ENCODE measurements at regions not wholly inside any gene's neighbourhood (a gene's known extent, or its start where the extent isn't known, plus 50 kb on each side); places are given as distances from the start of the nearest gene placed in this dataset.
"Not testable (repeated sequence)": the region's sequence is repeated elsewhere in the genome, so short reads cannot be mapped to it uniquely, and the experiment has no call there.

DNA sequence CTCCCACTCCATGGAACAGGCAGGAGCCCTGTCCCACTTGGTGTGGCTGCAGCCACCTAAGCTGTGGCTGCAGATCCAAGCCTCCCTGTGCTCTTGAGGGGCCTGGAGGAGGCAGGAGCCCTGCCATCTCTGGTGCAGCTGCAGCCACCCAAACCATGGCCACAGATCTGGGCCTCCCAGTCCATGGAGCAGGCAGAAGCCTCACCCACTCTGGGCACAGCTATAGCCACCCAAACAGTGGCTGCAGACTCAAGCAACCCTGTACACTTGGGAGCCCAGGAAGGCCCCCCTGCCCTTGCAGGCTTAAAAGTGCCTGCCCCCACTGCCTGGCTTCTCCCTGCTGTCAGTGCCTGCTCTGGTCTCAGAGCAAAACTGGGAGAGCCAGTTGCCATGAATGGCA, 320.3 kb downstream of the RFPL4B start:
- Mint-ChIP-seq H3K36me3 (ENCODE audit: low read depth) (no peaks in the 10 kb centered on the region), H3K27ac (no peak overlapping the region), H3K4me1 (no peaks in the 10 kb centered on the region), H3K27me3 (no peaks in the 10 kb centered on the region), H3K4me3 (no peak overlapping the region), H3K9me3 (no peaks in the 10 kb centered on the region)
- ChIA-PET POLR2A (no interaction called here), CTCF (no interaction called here)
- DNase-seq: no peak

DNA sequence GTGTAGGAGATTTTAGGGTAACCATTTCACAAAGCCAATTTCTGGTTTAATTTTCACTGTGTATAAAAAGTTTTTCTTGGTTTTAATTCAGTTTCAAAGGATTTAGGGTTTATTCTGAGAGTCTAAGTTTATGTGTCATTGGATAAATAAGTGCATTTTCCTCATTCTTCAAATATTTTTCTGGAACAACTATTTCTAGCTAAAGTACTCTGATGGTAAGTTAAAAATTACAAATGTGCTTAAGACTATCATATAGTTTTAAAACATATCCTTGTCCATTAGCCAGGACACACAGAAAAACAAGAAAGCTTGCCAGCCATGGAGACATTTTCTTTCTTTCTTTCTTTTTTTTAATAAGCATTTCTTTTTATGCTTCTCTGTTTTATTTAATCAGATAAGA, 333.0 kb downstream of the RFPL4B start:
- POLR2A ChIA-PET: no interaction called here
- CTCF ChIA-PET: interaction anchor here (1.3 kb wide), 1 partner anchor 39 kb away, joined by 3 read pairs; no protein-coding TSS in a partner anchor
- no peaks in the 10 kb centered on the region for H3K4me1 Mint-ChIP-seq
- no peaks in the 10 kb centered on the region for H3K27me3 Mint-ChIP-seq
- H3K9me3 Mint-ChIP-seq: no peaks in the 10 kb centered on the region
- H3K27ac Mint-ChIP-seq: no peak overlapping the region
- H3K4me3 Mint-ChIP-seq: no peak overlapping the region
- H3K36me3 Mint-ChIP-seq (ENCODE audit: low read depth): no peaks in the 10 kb centered on the region
- DNase-seq: no peak

DNA sequence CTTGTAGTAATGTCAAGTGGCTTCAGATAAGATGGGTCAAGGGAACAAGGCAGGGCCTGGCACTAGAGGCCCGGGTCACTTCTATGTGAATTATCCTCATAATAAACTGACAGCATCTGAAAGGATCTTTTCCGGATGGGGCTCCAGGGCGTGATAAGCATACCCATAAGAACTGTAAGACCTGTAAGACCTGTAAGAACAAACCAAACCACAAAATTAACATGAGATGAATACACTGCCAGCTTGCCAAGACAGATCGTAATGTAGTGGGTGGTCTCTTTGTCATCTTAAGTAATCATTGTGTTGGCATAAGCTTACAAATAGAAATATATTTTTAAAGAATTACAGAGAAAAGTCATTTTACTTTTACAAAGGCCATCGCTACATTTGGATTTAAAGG, 334.9 kb downstream of the RFPL4B start:
- Mint-ChIP-seq H3K4me3 (no peak overlapping the region), H3K4me1 (no peaks in the 10 kb centered on the region), H3K27me3 (no peaks in the 10 kb centered on the region), H3K9me3 (no peaks in the 10 kb centered on the region), H3K27ac (no peak overlapping the region), H3K36me3 (ENCODE audit: low read depth) (no peaks in the 10 kb centered on the region)
- ChIA-PET POLR2A (no interaction called here), CTCF (no interaction called here)
- no peak for DNase-seq

- DNase-seq: no peak
- Mint-ChIP-seq H3K27me3 (no peaks in the 10 kb centered on the region), H3K27ac (no peak overlapping the region), H3K9me3 (no peaks in the 10 kb centered on the region), H3K4me1 (no peaks in the 10 kb centered on the region), H3K4me3 (no peak overlapping the region), H3K36me3 (ENCODE audit: low read depth) (no peaks in the 10 kb centered on the region)
- POLR2A ChIA-PET: no interaction called here
- CTCF ChIA-PET: no interaction called here
These were observed 336.0 kb downstream of the RFPL4B start for GRCh38 chr6:112683106-112683505.

- Mint-ChIP-seq H3K4me3 (no peak overlapping the region), H3K36me3 (ENCODE audit: low read depth) (no peaks in the 10 kb centered on the region), H3K4me1 (no peaks in the 10 kb centered on the region), H3K27ac (no peak overlapping the region), H3K9me3 (no peaks in the 10 kb centered on the region), H3K27me3 (no peaks in the 10 kb centered on the region)
- CTCF ChIA-PET: no interaction called here
- POLR2A ChIA-PET: no interaction called here
- no peak for DNase-seq
These were observed 336.8 kb downstream of the RFPL4B start for GRCh38 chr6:112683926-112684325.

DNA sequence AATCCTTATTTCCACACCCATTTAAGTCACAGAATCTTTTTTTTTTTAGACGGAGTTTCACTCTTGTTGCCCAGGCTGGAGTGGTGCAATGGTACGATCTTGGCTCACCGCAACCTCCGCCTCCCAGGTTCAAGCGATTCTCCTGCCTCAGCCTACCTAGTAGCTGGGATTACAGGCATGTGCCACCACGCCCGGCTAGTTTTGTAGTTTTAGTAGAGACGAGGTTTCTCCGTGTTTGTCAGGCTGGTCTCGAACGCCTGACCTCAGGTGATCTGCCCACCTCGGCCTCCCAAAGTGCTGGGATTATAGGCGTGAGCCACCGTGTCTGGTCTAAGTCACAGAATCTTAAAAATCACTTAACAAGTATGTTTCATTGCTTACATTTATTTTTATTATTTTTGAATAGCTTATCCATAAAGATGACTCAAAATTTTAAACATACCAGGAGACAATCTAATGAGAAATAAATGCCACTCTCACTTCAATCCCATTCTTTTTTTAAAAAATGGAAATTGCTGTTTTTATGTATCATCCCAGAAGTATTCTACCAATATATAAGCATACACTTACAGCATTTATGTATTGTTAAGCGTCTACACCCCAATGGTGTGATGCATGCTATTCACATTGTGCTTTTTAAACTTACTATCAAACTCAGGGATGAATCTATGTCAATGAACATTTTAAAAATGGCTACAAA, 338.5 kb downstream of the RFPL4B start:
- H3K4me1 Mint-ChIP-seq; DNase-seq; H3K9me3 Mint-ChIP-seq; H3K27me3 Mint-ChIP-seq; CTCF ChIA-PET; H3K27ac Mint-ChIP-seq; H3K4me3 Mint-ChIP-seq; POLR2A ChIA-PET; H3K36me3 Mint-ChIP-seq (ENCODE audit: low read depth): not testable (repeated sequence)

DNA sequence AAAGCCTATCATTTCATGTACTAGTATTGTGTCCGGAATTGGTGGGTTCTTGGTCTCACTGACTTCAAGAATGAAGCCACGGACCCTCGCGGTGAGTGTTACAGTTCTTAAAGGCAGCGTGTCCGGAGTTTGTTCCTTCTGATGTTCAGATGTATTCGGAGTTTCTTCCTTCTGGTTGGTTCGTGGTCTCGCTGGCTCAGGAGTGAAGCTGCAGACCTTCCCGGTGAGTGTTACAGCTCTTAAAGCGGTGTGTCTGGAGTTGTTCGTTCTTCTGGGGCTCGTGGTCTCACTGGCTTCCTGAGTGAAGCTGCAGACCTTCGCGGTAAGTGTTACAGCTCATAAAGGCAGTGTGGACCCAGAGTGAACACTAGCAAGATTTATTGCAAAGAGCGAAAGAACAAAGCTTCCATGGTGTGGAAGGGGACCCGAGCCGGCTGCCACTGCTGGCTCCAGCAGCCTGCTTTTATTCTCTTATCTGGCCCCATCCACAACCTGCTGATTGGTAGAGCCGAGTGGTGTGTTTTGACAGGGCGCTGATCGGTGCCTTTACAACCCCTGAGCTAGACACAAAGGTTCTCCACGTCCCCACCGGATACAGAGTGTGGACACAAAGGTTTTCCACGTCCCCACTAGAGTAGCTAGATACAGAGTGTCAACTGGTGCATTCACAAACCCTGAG, 341.5 kb downstream of the RFPL4B start:
- DNase-seq; H3K27ac Mint-ChIP-seq; H3K9me3 Mint-ChIP-seq; H3K27me3 Mint-ChIP-seq; H3K36me3 Mint-ChIP-seq (ENCODE audit: low read depth); H3K4me1 Mint-ChIP-seq; H3K4me3 Mint-ChIP-seq; POLR2A ChIA-PET: not testable (repeated sequence)
- CTCF ChIA-PET: interaction anchor here (0.7 kb wide), 1 partner anchor 32 kb away, joined by 3 read pairs; no protein-coding TSS in a partner anchor

DNA sequence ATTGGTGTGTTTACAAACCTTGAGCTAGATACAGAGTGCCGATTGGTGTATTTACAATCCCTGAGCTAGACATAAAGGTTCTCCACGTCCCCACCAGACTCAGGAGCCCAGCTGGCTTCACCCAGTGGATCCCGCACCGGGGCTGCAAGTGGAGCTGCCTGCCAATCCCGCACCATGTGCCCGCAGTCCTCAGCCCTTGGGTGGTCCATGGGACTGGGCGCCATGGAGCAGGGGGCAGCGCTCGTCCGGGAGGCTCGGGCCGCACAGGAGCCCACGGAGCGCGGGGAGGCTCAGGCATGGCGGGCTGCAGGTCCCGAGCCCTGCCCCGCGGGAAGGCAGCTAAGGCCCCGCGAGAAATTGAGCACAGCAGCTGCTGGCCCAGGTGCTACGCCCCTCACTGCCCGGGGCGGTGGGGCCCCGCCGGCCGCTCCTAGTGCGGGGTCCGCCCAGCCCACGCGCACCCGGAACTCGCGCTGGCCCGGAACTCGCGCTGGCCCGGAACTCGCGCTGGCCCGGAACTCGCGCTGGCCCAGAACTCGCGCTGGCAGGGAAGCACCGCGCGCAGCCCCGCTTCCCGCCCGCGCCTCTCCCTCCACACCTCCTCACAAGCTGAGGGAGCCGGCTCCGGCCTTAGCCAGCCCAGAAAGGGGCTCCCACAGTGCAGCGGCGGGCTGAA, 342.2 kb downstream of the RFPL4B start:
- H3K4me3 Mint-ChIP-seq; DNase-seq; H3K36me3 Mint-ChIP-seq (ENCODE audit: low read depth); H3K4me1 Mint-ChIP-seq; POLR2A ChIA-PET; H3K27me3 Mint-ChIP-seq; CTCF ChIA-PET; H3K9me3 Mint-ChIP-seq; H3K27ac Mint-ChIP-seq: not testable (repeated sequence)

DNA sequence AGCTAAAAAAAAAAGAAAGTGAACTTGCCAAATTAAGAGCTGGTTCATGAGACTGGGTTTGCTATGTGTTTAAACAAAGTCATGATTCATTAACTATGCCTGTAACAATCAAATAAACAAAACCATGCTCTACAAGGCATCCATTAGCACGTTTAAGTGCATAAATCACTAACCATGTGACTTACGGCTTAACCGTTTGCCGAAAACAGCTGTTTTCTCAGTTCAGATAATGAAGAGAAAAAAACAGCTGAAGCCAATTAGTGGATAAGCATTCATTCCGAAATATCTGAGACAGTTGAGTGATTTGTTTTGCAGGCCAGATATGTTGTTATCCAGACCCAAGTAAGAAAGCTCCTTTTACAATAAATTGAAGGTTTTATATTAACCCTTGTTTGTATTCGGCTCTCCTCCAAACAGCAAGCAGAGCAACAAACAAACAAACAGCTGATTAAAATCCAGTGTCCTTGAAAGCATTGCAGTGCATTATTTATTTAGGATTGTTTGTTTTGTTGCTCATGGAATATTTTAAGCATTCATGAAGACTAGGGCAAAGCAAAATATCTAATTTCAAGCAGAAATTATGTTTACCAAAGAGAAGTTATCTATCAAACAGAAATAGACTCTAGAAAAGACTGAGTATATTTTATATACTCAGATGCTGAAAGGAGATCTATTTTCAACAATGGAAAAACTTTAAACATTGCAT, 343.5 kb downstream of the RFPL4B start:
- Mint-ChIP-seq H3K4me3 (no peak overlapping the region), H3K36me3 (ENCODE audit: low read depth) (no peaks in the 10 kb centered on the region), H3K4me1 (no peaks in the 10 kb centered on the region), H3K9me3 (no peaks in the 10 kb centered on the region), H3K27me3 (no peaks in the 10 kb centered on the region), H3K27ac (no peak overlapping the region)
- DNase-seq: no peak
- ChIA-PET POLR2A (no interaction called here), CTCF (interaction anchor here (0.6 kb wide), 1 partner anchor 1100 kb away, joined by 3 read pairs; no protein-coding TSS in a partner anchor)

DNA sequence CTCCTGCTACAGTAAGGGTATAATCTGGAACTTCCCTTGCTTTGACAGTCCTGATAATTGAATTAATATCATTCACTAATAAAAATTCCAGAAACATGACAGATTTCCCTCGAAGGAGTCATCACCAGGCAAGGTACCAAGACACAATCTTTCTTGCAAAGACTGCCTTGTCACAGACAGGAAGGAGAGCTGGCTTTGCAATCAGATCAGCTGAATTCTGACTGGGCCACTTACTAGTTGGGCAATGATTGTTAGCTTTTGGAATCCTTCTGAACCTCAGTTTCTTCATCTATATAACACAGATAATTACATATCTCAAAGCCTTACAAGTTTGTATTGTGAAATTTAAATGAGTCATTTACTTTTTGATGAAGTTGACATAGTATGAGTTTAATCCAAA, 344.2 kb downstream of the RFPL4B start:
- Mint-ChIP-seq H3K27ac (no peak overlapping the region), H3K4me3 (no peak overlapping the region), H3K9me3 (no peaks in the 10 kb centered on the region), H3K4me1 (no peaks in the 10 kb centered on the region), H3K27me3 (no peaks in the 10 kb centered on the region), H3K36me3 (ENCODE audit: low read depth) (no peaks in the 10 kb centered on the region)
- CTCF ChIA-PET: no interaction called here
- POLR2A ChIA-PET: no interaction called here
- DNase-seq: no peak

DNA sequence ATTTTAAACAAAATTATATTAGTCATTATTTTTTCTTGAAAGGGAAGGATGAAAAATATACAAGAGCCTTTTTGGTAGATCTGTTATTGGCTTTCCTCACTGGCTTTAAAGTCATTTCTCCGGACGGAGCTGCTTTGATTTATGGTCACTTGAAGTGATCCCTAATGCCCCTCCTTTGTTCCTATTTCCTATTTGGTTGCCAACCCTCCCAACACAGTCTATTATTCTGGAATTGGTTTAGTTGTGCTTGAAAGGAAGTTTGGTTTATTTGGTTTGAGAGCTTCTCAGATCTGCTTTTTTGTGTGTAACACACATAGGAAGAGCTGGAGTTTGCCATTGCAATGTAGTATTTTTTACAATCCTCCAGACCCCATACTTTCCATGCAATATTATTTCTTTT, 347.9 kb downstream of the RFPL4B start:
- Mint-ChIP-seq H3K4me1 (no peaks in the 10 kb centered on the region), H3K4me3 (no peak overlapping the region), H3K36me3 (ENCODE audit: low read depth) (no peaks in the 10 kb centered on the region), H3K27ac (no peak overlapping the region), H3K9me3 (no peaks in the 10 kb centered on the region), H3K27me3 (no peaks in the 10 kb centered on the region)
- ChIA-PET CTCF (no interaction called here), POLR2A (no interaction called here)
- no peak for DNase-seq

- no peak overlapping the region for H3K27ac Mint-ChIP-seq
- POLR2A ChIA-PET: no interaction called here
- no peaks in the 10 kb centered on the region for H3K27me3 Mint-ChIP-seq
- no peaks in the 10 kb centered on the region for H3K36me3 Mint-ChIP-seq (ENCODE audit: low read depth)
- CTCF ChIA-PET: no interaction called here
- no peaks in the 10 kb centered on the region for H3K9me3 Mint-ChIP-seq
- H3K4me3 Mint-ChIP-seq: no peak overlapping the region
- H3K4me1 Mint-ChIP-seq: no peaks in the 10 kb centered on the region
- no peak for DNase-seq
These were observed 350.1 kb downstream of the RFPL4B start for GRCh38 chr6:112697265-112697664.

DNA sequence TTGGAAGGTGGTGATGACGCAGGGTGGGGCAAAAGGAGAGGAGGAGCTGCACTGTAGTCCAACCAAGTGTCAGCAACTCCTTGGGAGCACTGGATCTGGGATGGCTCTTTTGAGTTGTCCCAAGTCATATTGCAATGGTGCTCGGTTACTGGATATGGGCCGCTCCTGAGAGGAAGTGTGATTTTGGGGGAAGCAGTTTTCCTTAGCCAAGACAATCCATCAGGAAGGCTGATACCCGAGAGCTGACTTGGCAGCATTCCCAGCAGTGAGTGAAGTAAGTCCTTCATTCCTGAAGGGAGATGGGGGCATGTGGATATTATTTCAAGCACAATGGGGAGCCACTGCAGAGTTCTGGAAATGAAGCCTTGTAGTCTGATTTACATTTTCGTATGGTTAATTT, 354.1 kb downstream of the RFPL4B start:
- H3K4me1 Mint-ChIP-seq: no peaks in the 10 kb centered on the region

More for the DNA sequence above, 354.1 kb downstream of the RFPL4B start:
- H3K27me3 Mint-ChIP-seq: no peaks in the 10 kb centered on the region
- no peak overlapping the region for H3K4me3 Mint-ChIP-seq
- H3K27ac Mint-ChIP-seq: no peak overlapping the region
- ChIA-PET POLR2A (no interaction called here), CTCF (no interaction called here)
- H3K36me3 Mint-ChIP-seq (ENCODE audit: low read depth): no peaks in the 10 kb centered on the region
- no peak for DNase-seq
- no peaks in the 10 kb centered on the region for H3K9me3 Mint-ChIP-seq
